Natural killer cell (primary cell): ENCODE measurements at regions not wholly inside any gene's neighbourhood (a gene's known extent, or its start where the extent isn't known, plus 50 kb on each side); places are given as distances from the start of the nearest gene placed in this dataset.
"Not testable (repeated sequence)": the region's sequence is repeated elsewhere in the genome, so short reads cannot be mapped to it uniquely, and the experiment has no call there.

ENCODE experiments used
- ATAC-seq, 3 donors: fragments of 150-1000 bp in 2 of 3; fragments of 200-7000 bp in 1 of 3; cut with Tn5 transposase; 1 replicate in 1 of 3; 2 replicates in 2 of 3; pipeline ENCODE4 v1.10.0; 2021; ENCODE audit warnings: mild to moderate bottlenecking in 2 of 3, moderate library complexity in 2 of 3
- DNase-seq, 2 donors: peaks; one replicate each; pipeline versions ENCODE4 v3.0.0 to v3.0.0-alpha.2; 2013 to 2021; ENCODE audit warnings: mixed read lengths in 1 of 2
- H3K27ac ChIP-seq: one replicate; pipeline ENCODE4 v1.5.1; 2013; ENCODE audit warnings: mild to moderate bottlenecking, low read length
- H3K27me3 ChIP-seq: one replicate; pipeline ENCODE4 v1.6.1; 2013; ENCODE audit warnings: low read length; ENCODE audit not compliant: control insufficient read depth, insufficient read depth
- H3K36me3 ChIP-seq: one replicate; pipeline ENCODE4 v1.6.1; 2013; ENCODE audit warnings: low read length; ENCODE audit not compliant: control insufficient read depth, insufficient read depth
- H3K4me1 ChIP-seq: one replicate; pipeline ENCODE4 v1.6.1; 2013; ENCODE audit warnings: low read length; ENCODE audit not compliant: control insufficient read depth, insufficient read depth
- H3K4me3 ChIP-seq: one replicate; pipeline ENCODE4 v1.5.1; 2013; ENCODE audit warnings: low read length
- H3K9me3 ChIP-seq: one replicate; pipeline ENCODE4 v1.6.1; 2013; ENCODE audit warnings: low read length; ENCODE audit not compliant: control insufficient read depth, insufficient read depth
- H3K27ac Mint-ChIP-seq, 2 donors: one replicate each; pipeline ENCODE4 v1.8.0; 2022; ENCODE audit warnings: mild to moderate bottlenecking in 2 of 2, mixed read lengths in 2 of 2, moderate library complexity in 1 of 2
- H3K27me3 Mint-ChIP-seq, 2 donors: one replicate each; pipeline ENCODE4 v1.8.0; 2022; ENCODE audit warnings: low read depth in 2 of 2, mixed read lengths in 2 of 2
- H3K36me3 Mint-ChIP-seq: one replicate; pipeline ENCODE4 v1.8.0; 2022; ENCODE audit warnings: mixed read lengths
- H3K4me1 Mint-ChIP-seq, 2 donors: one replicate each; pipeline ENCODE4 v1.8.0; 2022; ENCODE audit warnings: mixed read lengths in 2 of 2
- H3K4me3 Mint-ChIP-seq: one replicate; pipeline ENCODE4 v1.8.0; 2022; ENCODE audit warnings: mild to moderate bottlenecking, moderate library complexity, mixed read lengths
- H3K9me3 Mint-ChIP-seq, 2 donors: one replicate each; pipeline ENCODE4 v1.8.0; 2022; ENCODE audit warnings: mixed read lengths in 2 of 2
- CTCF ChIP-seq: fragments of 200-600 bp; IDR thresholded peaks from one replicate; pipeline ENCODE4 v1.8.0; 2022; ENCODE audit warnings: antibody characterized with exemption
- WGBS: methylation state at CpG from one replicate; pipeline ENCODE4 v1.1.7; 2013; ENCODE audit warnings: missing lambda C conversion rate; ENCODE audit not compliant: insufficient coverage; 5-methylcytosine and 5-hydroxymethylcytosine counted together
- intact Hi-C: fragments of 100-400 bp; cut with micrococcal nuclease; formaldehyde crosslinking; loops from one replicate; pipeline ENCODE4 v1.14.2; 2022

GRCh38 chr1:88341447-88341846 is 342.6 kb upstream of the PKN2 start:
- TF ChIP-seq CTCF, result no peak
- H3K36me3 ChIP-seq, result no peaks in the 10 kb centered on the region
- 91% methylated on average over 5 of the region's 5 CpGs for WGBS

GRCh38 chr1:88342081-88342480 is 342.0 kb upstream of the PKN2 start:
- H3K4me1 Mint-ChIP-seq, H3K27ac Mint-ChIP-seq, H3K36me3 ChIP-seq, H3K36me3 Mint-ChIP-seq, ATAC-seq, H3K4me3 Mint-ChIP-seq, H3K9me3 ChIP-seq, H3K4me3 ChIP-seq, H3K27ac ChIP-seq, H3K9me3 Mint-ChIP-seq, H3K4me1 ChIP-seq, H3K27me3 ChIP-seq, DNase-seq, intact Hi-C loops, H3K27me3 Mint-ChIP-seq: not testable (repeated sequence)
- WGBS, result no CpG with 5 or more reads among the region's 16 CpGs

More at GRCh38 chr1:88341447-88341846, 342.6 kb upstream of the PKN2 start:
- H3K4me1 Mint-ChIP-seq, result no peaks in the 10 kb centered on the region
- H3K9me3 ChIP-seq, result no peaks in the 10 kb centered on the region
- no peak for DNase-seq
- no peak overlapping the region for H3K27ac ChIP-seq
- H3K4me3 ChIP-seq, result no peak overlapping the region
- no peaks in the 10 kb centered on the region for H3K4me1 ChIP-seq
- no peak overlapping the region for H3K27ac Mint-ChIP-seq
- intact Hi-C loops, result no loop called here
- H3K36me3 Mint-ChIP-seq, result peaks cover 9% of the 10 kb centered on the region
- no peaks in the 10 kb centered on the region for H3K27me3 Mint-ChIP-seq
- H3K4me3 Mint-ChIP-seq, result no peak overlapping the region
- H3K27me3 ChIP-seq, result no peaks in the 10 kb centered on the region
- no peak for ATAC-seq
- peaks cover 3 to 4% of the 10 kb centered on the region in 2 donors for H3K9me3 Mint-ChIP-seq

- WGBS, result 87% methylated on average over 2 of the region's 2 CpGs
- no peak for ATAC-seq
- Histone ChIP-seq H3K27me3 (no peaks in the 10 kb centered on the region), H3K4me3 (no peak overlapping the region), H3K4me1 (no peaks in the 10 kb centered on the region), H3K36me3 (no peaks in the 10 kb centered on the region), H3K27ac (no peak overlapping the region), H3K9me3 (no peaks in the 10 kb centered on the region)
- no peak overlapping the region for H3K27ac Mint-ChIP-seq
- no peaks in the 10 kb centered on the region for H3K36me3 Mint-ChIP-seq
- H3K9me3 Mint-ChIP-seq, result peaks cover 2 to 5% of the 10 kb centered on the region in 2 donors
- H3K4me1 Mint-ChIP-seq, result no peaks in the 10 kb centered on the region
- intact Hi-C loops, result no loop called here
- no peak overlapping the region for H3K4me3 Mint-ChIP-seq
- no peak for TF ChIP-seq CTCF
- H3K27me3 Mint-ChIP-seq, result no peaks in the 10 kb centered on the region
- DNase-seq, result no peak
These were observed 333.4 kb upstream of the PKN2 start for GRCh38 chr1:88350648-88351047.

- H3K4me1 Mint-ChIP-seq, result no peaks in the 10 kb centered on the region
- intact Hi-C loops, result no loop called here
- no peaks in the 10 kb centered on the region for H3K27me3 ChIP-seq
- no peaks in the 10 kb centered on the region for H3K36me3 Mint-ChIP-seq
- no peaks in the 10 kb centered on the region for H3K27me3 Mint-ChIP-seq
- H3K9me3 ChIP-seq, result no peaks in the 10 kb centered on the region
- no peak for DNase-seq
- WGBS, result 54% methylated on average over 3 of the region's 3 CpGs
- no peak overlapping the region for H3K4me3 ChIP-seq
- no peak overlapping the region for H3K27ac ChIP-seq
- no peaks in the 10 kb centered on the region for H3K36me3 ChIP-seq
- no peak overlapping the region for H3K4me3 Mint-ChIP-seq
- H3K27ac Mint-ChIP-seq, result no peak overlapping the region
- ATAC-seq, result no peak
- TF ChIP-seq CTCF, result no peak
- H3K9me3 Mint-ChIP-seq, result peaks cover 2 to 5% of the 10 kb centered on the region in 2 donors
- H3K4me1 ChIP-seq, result no peaks in the 10 kb centered on the region
These were observed 332.1 kb upstream of the PKN2 start for GRCh38 chr1:88351960-88352359.
